ENCODE measurements at regions not wholly inside any gene's neighbourhood (a gene's known extent, or its start where the extent isn't known, plus 50 kb on each side); places are given as distances from the start of the nearest gene placed in this dataset.

DNA sequence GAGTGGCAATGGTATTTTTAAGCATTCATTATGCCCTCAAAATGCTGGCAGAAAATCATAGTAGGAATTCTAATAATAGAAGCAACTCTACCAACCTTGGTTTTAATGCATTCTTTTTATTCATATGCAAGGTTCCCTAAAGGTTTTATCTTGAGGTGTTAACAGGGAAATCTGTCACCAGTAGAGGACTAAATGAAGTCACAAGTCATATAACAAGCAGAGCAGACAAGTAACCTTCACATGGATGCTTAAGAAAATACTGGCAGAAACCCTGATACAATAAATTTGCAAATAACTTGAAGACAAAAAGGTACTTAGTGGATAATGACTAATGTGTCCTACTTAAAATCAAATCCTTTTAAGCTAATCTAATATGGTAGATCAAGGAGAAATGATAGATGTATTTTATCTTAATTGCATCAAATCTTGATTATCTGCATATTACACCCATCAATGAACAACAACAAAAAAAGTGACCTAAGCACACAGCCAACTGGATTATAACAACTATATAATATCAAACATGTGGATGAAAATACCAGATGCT is 73.3 kb downstream of the RFC3 start:
- no peak for DNase-seq (ENCODE audit: low read depth in 4 of 4, low spot score in 2 of 4)

DNA sequence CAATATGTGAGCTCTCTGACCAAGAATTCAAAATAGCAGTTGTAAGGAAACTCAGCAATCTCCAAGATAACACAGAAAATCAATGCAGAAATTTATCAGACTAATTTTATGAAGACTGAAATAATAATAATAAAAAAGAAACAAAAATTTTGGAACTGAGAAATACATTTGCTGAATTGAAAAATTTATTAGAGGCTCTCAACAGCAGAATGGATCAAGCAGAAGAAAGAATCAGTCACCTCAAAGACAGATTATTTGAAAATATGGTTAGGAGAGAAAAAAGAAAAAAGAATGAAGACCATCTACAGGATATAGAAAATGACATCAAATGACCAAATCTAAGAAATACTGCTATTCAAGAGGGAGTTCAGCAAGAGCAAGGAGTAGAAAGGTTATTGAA is 75.6 kb downstream of the RFC3 start:
- DNase-seq (ENCODE audit: low read depth in 4 of 4, low spot score in 2 of 4) = no peak

DNA sequence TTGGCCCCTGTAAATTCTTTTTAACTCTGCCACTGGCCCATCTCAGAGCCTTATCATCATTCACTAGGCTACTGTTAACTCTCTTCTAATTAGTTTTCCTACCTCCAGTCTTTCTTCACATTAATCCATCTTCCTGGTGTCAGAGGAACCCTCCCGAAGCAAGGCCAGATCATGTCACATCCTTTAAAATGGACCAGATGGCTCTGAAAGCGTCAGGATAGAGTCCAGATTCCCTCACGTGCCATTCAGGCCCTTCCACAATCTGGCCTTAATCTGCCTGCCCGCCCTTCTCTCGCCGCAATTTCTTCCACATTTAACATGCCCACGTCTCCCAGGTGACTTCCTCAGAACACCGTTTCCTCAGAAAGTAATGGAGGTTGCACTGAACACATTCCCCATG is 86.5 kb downstream of the RFC3 start:
- DNase-seq (ENCODE audit: low read depth in 4 of 4, low spot score in 2 of 4) = no peak

DNA sequence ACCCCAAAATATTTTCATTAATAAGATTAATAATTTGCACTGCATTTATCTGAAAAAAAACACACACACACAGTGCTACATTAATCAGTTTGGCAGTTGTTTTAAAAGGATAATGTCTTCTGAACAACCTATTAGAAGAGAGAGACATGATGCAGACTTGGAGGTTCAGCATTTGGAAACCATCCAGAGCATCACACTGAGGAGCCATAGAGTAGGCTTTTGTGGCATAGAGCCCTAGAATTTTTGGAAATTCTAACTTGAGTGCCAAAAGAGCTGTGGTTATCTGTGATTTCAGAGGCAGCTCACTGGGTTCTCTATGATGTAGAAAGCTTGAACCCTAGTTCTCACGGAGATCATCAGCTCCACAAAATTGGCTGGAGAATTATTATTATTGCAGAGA is 90.2 kb downstream of the RFC3 start:
- no peak for DNase-seq (ENCODE audit: low read depth in 4 of 4, low spot score in 2 of 4)

DNA sequence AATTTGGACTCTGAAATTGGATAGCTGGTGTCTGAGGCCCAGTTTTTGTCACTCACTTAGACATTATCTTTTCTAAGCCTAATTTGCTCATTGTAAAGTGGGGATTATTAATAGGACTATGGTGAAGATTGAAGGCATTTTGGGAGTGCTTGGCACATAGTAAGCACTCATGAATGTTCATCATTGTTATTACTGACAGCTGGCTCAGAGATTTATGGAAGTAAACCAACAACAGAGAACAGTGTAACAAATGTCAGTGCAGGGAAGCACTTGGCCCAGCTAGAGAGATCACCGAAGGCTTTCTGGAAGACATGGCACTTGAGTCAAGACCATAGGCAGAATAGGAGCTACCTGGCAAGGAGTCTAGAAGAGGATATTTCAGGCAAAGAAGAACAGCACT is 92.3 kb downstream of the RFC3 start:
- no peak for DNase-seq (ENCODE audit: low read depth in 4 of 4, low spot score in 2 of 4)

DNA sequence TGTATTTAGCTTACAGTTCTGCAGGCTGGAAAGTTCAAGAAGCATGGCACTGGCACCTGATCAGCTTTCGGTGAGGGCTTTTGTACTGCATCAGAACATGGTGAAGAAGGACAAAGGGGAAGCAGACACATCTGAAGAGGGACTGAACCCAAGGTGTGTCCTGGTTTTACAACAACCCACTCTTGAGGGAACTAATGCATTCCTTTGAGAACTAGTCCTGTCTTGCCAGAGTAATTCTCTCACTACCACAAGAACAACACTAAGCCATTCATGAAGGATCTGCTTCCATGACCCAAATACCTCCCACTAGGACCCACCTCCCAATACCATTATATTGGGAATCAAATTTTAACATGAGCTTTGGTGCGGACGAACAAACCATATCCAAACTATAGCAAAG is 93.6 kb downstream of the RFC3 start:
- no peak for DNase-seq (ENCODE audit: low read depth in 4 of 4, low spot score in 2 of 4)

DNA sequence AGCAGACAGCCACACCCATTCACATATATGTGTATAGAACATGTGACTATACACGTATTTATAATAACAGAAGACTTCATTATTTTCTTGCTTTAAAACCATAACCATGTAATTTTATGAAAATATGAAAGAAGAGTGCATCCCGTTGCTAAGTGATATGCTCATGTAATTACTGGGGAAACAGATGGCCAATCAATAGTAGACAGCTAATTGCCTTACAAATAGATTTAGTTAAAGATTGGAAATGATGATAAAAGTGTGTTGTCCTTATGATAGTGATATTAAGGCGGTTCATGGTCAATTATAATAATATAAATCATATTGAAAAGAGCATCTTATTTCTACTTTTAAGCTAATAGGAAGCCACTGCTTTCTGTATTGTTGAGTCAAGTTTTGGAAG is 95.9 kb downstream of the RFC3 start:
- DNase-seq (ENCODE audit: low read depth in 4 of 4, low spot score in 2 of 4) = no peak

DNA sequence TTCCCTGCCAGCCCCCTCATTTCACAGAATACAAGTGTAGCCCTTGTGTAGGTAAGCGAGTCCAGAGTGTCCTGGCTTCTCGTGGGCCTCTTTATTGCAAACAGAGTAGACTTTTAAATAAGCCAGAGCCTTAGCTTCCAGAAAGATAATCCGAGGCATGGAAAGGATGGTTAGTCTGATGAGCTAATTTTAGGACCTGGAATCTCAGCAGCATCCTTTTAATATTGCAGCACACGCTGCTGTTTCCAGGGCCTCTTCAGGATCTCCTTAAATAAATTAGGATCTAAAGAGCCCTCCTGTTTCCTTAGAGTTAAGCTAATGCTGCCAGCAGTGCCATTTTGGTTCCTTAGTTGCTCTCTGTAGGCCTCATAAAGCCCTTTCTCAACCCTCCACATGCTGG is 99.2 kb downstream of the RFC3 start:
- DNase-seq (ENCODE audit: low read depth in 4 of 4, low spot score in 2 of 4) = no peak

DNA sequence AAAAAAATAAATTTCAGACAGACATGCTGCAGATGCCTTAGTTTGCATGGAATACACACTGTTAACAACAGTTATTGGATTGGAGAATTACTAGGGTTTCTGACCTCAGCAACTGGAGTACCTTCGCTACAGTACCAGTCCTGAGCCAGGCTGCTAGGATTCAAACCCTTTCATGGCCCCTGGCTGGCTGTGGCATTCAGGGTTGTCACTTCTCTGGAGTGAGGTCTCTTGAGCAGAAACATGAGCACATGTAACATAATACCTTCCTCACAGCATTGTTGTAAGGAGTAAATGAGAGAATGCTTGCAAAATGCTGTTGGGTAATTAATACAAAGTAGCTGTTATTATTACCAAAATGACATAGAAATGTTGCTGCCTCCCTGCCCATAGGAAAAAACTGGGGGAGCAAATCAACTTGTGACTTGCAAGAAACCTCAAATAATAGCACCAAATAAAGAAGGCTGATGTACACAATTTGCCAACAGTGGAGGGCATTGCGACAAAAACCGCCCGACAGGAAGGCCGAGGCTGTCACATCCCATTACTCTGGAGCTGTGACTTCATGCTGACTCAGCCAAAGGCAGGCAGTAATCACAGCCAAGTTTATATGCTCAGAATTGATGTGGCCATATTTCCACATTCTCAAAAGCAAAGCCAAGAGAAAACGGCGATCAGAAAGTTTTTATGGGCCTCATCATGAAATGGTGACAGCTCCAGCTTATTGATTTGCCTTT is 100.4 kb downstream of the RFC3 start:
- peak; percentile 15 to 45 (median 34) for DNase-seq (ENCODE audit: low read depth in 4 of 4, low spot score in 2 of 4)

DNA sequence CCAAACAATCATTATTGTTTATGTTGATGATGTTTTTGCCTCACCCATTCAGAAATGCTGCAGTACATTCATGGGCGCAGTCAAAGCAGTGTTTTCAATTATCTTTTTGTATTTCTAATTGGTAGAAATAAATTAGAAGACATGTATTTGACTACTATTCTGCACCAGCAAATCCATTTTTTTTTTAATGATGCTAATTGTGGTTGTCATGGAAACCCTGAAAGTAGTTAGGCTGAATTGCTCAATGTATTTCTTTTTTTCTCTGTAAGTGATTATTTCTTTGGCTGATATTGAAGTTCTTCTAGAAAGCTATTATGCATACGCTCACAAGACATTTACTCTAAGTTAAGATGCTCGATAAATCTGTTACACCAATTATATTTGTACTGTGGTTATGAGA is 101.2 kb downstream of the RFC3 start:
- no peak for DNase-seq (ENCODE audit: low read depth in 4 of 4, low spot score in 2 of 4)

DNA sequence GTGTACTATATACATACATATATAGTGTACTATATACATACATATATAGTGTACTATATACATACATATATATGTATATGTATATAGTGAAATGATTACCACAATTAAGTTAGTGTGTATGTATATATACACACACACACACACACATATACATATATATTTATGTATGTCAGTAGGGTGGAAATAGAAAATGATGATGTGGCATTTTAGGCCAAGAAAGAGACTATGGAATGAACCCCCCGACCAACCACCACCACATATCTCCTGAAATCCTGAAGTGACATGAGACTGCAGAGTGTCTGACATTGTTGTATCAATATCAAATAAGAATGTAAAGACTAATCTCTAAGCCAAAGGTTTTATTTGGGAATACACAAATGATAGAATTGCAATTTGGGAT is 107.6 kb downstream of the RFC3 start:
- DNase-seq (ENCODE audit: low read depth in 4 of 4, low spot score in 2 of 4) = no peak

DNA sequence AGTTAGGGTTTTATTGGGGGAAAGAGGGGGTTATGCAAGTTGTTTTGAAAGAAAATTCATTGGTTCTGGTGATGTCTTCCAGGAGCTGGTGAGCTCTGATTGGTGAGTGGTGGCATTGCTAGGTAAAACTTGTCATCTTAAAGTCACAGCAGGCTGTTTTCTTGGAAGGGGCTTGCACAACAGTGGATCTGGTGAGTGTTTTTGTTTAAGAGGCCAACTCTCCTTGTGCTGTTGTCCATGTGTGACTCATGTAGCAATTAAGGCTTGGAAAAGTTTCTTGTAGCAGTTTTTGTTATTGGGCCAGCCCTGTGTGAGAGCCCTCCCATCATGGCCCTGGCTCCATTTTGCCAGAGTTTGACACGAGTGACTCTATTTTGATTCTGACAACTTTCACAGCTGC is 109.4 kb downstream of the RFC3 start:
- DNase-seq (ENCODE audit: low read depth in 4 of 4, low spot score in 2 of 4) = no peak

DNA sequence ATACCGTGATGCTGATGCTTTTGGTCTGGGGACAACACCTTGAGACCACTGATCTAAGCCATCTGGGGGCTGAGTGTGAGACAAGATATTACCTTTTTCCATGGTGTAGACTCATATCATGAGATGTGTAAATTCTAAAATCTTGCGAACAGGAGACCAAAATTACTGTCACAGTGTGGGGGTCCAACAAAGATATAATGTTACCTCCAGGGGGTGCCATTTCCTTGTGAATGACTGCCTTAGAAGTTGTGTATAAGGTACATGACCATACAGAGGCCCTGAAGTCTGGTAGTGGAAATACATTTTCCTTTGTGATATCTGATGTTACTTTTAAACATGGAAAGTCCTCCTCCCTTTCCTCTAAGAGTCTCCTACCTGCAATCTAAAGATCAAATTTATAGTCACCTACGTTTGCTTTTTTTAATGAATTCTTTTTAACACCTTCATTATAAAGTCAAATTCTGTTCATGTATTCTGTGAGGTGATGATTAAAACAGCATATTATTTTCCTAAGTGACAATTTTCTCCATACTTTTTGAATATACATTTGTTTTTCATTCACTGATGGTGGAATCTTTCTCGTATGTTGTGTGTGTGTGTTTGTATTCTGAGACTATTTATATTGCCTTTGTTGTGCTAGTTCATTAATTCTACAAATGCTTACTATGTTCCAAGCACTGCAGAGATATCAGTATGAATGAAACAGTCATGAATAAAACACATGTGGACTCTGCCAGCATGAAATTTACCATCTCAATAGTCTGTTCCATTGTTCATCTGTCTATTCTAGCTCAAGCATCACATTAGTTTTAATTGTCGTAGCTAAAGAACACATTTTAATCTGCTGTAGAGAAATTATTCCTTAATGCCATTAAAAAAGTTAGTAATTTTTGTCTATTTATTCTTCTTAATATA is 113.7 kb downstream of the RFC3 start:
- DNase-seq (ENCODE audit: low read depth in 4 of 4, low spot score in 2 of 4) = peak in 2 of 4 donors; percentile 31

DNA sequence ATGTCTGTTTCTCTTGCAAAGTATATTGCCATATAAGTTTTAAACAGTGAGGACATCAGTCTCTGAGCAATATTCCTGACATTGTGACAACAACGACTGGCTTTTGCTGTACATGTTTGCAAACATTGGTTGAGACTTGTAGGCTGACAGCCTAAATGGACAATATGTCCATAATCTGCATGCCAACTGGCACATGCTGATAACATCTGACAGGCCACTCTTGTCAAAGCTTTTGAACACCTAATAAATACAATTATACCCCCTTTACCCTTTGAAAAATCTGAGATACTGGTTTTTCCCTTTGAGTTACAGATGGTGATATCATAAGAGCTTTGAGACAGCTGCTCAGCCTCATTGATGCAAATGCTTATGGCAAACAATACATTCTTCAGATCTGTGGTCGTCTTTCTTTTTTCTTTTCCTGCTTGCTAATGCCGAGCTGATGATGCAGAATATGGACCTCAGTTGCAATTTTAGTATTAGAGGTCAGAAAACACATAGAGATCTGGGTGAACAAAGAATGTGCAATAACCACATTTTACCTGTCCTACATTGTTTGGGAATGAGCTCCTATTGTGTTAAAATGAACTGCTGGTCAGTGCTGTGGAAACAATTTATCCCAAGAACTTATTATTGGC is 114.9 kb downstream of the RFC3 start:
- DNase-seq (ENCODE audit: low read depth in 4 of 4, low spot score in 2 of 4) = no peak

DNA sequence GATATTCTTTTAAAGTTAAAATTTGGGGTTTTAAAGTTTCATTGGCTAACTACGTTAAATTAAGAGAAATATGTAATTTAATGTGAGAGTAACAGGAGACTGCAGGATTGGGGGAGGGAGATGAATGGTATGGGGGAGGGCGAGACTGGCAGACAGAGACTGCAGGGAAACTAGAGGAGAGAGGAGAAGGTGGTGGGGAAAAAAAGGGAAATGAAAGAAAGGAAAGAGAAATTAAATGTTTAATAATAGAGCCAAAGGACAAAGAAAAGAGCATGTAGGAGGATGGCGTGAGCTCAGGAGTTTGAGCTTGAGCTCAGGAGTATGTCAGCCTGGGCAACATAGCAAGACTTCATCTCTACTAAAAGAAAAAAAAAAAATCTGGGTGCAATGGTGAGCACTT is 115.9 kb downstream of the RFC3 start:
- DNase-seq (ENCODE audit: low read depth in 4 of 4, low spot score in 2 of 4) = no peak

DNA sequence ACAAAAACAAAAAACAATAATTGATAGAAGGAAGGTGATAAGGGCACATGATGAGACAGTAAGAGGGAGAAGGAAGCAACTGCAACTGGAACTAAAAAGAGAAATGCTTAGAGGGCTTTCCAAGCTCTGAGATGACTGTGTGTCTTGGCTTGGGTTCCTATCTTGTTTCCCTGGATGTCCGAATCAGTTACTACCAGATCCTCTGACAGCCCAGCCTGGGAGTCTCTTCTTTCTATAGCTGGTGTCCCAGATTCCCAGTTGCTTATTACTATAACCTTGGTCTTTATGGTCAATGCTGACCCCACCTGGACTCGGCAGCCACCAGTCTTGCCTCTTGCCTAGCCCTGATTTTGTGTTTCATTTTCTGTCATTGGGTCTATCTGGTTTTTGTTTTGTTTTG is 116.4 kb downstream of the RFC3 start:
- no peak for DNase-seq (ENCODE audit: low read depth in 4 of 4, low spot score in 2 of 4)

DNA sequence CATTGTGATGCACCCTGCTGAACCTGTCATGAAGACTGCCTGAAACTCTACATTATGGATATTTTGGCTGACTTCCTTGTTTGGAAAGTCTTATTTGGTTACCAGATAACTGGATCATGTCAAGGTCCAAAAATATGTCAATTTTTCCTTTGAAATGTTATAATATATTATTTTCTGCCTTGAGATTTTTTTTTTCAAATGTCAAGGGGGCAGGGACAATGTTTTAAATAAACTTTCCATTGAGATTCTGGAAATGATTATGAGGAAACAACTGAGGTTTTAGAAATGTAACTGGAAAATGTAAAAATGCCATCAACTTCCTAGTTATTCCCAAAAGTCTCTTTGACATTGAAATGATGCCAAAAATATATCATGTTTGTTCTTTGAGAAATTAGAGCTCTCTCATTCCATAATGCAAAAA is 117.0 kb downstream of the RFC3 start:
- no peak for DNase-seq (ENCODE audit: low read depth in 4 of 4, low spot score in 2 of 4)

DNA sequence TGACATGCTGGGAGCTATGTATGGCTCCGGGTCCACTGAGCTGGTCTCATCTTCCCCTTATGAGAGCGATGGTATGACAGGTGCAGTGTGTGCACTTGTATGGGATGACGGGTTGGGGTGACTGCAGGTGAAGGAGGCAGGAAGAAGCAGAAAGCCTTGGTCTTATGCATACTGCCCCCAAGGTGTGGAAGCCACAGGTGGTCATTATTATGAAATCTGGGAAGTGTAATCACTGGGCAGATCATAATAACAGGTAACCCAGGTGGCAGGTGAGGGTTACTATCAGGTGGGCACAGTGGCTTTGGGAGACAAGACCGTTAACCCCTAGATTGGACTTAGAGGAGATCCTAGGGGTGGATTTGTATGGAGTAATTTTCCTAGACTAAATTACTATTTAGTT is 118.0 kb downstream of the RFC3 start:
- no peak for DNase-seq (ENCODE audit: low read depth in 4 of 4, low spot score in 2 of 4)

DNA sequence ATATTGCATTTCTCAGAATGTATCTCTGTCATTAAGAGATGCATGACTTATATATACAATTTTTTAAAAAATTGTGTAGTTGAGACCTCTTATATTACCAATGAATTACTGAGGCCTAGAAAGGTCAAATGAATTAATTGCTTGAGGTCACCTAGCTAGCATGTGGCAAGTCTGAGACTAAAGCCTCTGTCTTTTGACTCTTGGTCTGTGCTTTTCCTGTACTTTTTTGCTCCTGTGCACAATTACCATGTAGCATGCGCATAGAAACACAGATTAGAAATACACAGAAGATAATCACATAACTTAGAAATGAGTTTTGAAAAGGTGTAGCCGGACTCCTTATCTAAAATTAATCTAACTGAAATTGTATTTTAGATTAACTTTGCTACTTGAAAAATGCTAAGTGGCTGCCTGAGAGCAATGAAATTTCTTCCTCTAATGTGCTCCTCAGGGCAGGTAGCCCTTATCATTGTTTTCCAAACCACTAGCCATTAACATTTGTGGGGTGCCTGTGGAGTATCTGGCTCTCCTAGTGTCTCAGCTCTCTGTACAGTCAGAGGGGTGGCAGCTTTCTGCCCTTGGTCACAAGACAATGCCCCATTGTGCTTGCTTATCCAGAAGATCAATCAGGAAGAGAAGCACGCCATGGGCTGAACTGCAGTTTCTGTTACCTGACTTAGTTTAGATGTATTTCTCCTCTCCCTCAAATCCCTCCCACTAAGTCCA is 119.6 kb downstream of the RFC3 start:
- no peak for DNase-seq (ENCODE audit: low read depth in 4 of 4, low spot score in 2 of 4)

DNA sequence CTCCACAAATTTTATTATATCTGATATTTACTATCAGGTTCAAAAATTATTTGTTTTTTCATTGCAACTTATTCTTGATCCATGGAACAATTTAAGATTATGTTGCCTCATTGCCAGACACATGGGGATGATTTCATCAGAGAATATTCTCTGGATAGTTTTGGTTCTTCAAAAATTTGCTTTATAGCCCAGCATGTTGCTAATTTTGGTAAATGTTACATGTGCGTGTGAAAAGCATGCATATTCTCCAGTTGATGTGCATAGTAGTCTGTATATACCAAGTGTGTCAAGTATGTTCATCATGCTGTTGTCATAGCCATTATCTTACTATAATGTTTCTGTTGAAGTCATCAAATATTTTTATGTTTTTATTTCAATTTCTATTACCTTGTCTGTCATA is 122.3 kb downstream of the RFC3 start:
- DNase-seq (ENCODE audit: low read depth in 4 of 4, low spot score in 2 of 4) = no peak

DNA sequence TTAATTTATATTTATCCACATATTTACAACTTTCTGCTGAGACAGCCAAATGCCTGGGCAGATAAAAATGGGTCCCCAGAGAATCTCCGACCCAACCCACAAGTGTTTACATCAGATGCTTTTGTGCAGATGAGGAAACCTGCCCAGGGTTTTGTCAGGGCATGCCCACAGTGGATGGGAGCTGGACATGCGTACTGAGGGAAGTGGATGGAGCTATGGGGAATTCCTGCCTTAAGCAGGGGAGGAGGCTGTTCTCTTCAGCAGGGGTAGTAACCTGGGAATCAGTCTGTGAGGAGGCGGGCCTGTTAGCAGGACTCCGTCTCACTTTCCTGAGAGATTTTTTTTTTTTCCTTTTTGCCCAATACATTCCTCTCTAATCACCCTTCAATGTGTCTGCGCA is 122.9 kb downstream of the RFC3 start:
- no peak for DNase-seq (ENCODE audit: low read depth in 4 of 4, low spot score in 2 of 4)

All from left renal cortex interstitium (tissue), 4 donors.